GM13976 (cell line): ENCODE measurements at regions not wholly inside any gene's neighbourhood (a gene's known extent, or its start where the extent isn't known, plus 50 kb on each side); places are given as distances from the start of the nearest gene placed in this dataset.

ENCODE experiments used
- DNase-seq: peaks from one replicate; pipeline ENCODE4 v3.0.0; 2012; ENCODE audit warnings: low spot score
- CTCF ChIP-seq: IDR thresholded peaks from 2 replicates; pipeline ENCODE4 v1.5.1; 2012; ENCODE audit warnings: borderline replicate concordance, mild to moderate bottlenecking; ENCODE audit not compliant: insufficient read depth; ENCODE audit errors: extremely low read depth, missing control alignments, control extremely low read depth
- in situ Hi-C: fragments of 300-500 bp; cut with MboI; formaldehyde crosslinking; loops from one replicate; pipeline ENCODE4 v1.12.0; 2022; ENCODE audit warnings: low sequenced_read_pairs, mixed read lengths, inconsistent platforms; ENCODE audit not compliant: unreplicated experiment

GRCh38 chr7:149621776-149622175, 124.2 kb upstream of the ZNF746 start:
- TF ChIP-seq CTCF = no peak
- no peak for DNase-seq
- in situ Hi-C loops = no loop called here

- TF ChIP-seq CTCF = no peak
- in situ Hi-C loops = no loop called here
- DNase-seq = peak; percentile 62
Observed at GRCh38 chr7:149620961-149621360, 123.4 kb upstream of the ZNF746 start.

GRCh38 chr7:149616898-149617297, 119.3 kb upstream of the ZNF746 start:
- in situ Hi-C loops = no loop called here
- no peak for TF ChIP-seq CTCF
- DNase-seq = no peak

GRCh38 chr7:149615690-149616270, 118.2 kb upstream of the ZNF746 start:
- no peak for TF ChIP-seq CTCF
- no peak for DNase-seq
- in situ Hi-C loops = no loop called here

GRCh38 chr7:149610441-149611011, 112.9 kb upstream of the ZNF746 start:
- TF ChIP-seq CTCF = no peak
- in situ Hi-C loops = no loop called here
- DNase-seq = no peak

- TF ChIP-seq CTCF = no peak
- in situ Hi-C loops = no loop called here
- DNase-seq = no peak
Observed at GRCh38 chr7:149608168-149608567, 110.6 kb upstream of the ZNF746 start.

- no peak for TF ChIP-seq CTCF
- DNase-seq = no peak
- in situ Hi-C loops = no loop called here
Observed at GRCh38 chr7:149607683-149608082, 110.1 kb upstream of the ZNF746 start.
